D721Med (cell line): ENCODE measurements at regions not wholly inside any gene's neighbourhood (a gene's known extent, or its start where the extent isn't known, plus 50 kb on each side); places are given as distances from the start of the nearest gene placed in this dataset.
"Not testable (repeated sequence)": the region's sequence is repeated elsewhere in the genome, so short reads cannot be mapped to it uniquely, and the experiment has no call there.

Experiments used
- DNase-seq: peaks from one replicate; pipeline ENCODE4 v3.0.0; 2011; ENCODE audit warnings: low spot score; ENCODE audit not compliant: insufficient read length
- FAIRE-seq: peaks from 2 replicates; lab custom pipeline; 2011; peaks lifted over from hg19 to GRCh38; lab: Jason Lieb, UNC
- CTCF ChIP-seq: IDR thresholded peaks from 2 replicates; pipeline ENCODE4 v1.5.1; 2012; ENCODE audit warnings: mild to moderate bottlenecking, control low read depth; ENCODE audit not compliant: insufficient read depth; ENCODE audit errors: missing control alignments

- no peak for TF ChIP-seq CTCF
- FAIRE-seq, result no peak
Measured at GRCh38 chr13:86318450-86318849, 519.2 kb upstream of the SLITRK6 start.

GRCh38 chr13:86324191-86324590 is 525.0 kb upstream of the SLITRK6 start:
- no peak for TF ChIP-seq CTCF
- FAIRE-seq (no peak), DNase-seq (no peak)

More at GRCh38 chr13:86318450-86318849, 519.2 kb upstream of the SLITRK6 start:
- no peak for DNase-seq

- DNase-seq (no peak), FAIRE-seq (no peak)
- TF ChIP-seq CTCF, result no peak
Measured at GRCh38 chr13:86355301-86355700, 556.1 kb upstream of the SLITRK6 start.

GRCh38 chr13:86357106-86357505 is 557.9 kb upstream of the SLITRK6 start:
- no peak for TF ChIP-seq CTCF
- FAIRE-seq (no peak), DNase-seq (no peak)

GRCh38 chr13:86363749-86364148 is 564.5 kb upstream of the SLITRK6 start:
- not testable (repeated sequence) for FAIRE-seq, DNase-seq

GRCh38 chr13:86368924-86369323 is 569.7 kb upstream of the SLITRK6 start:
- FAIRE-seq, result no peak

GRCh38 chr13:86377451-86377850 is 578.2 kb upstream of the SLITRK6 start:
- FAIRE-seq, result peak; percentile 51
- no peak for TF ChIP-seq CTCF
- no peak for DNase-seq

More at GRCh38 chr13:86368924-86369323, 569.7 kb upstream of the SLITRK6 start:
- no peak for TF ChIP-seq CTCF
- DNase-seq, result no peak

GRCh38 chr13:86378628-86379027 is 579.4 kb upstream of the SLITRK6 start:
- DNase-seq (no peak), FAIRE-seq (no peak)
- TF ChIP-seq CTCF, result no peak
